H9 (cell line): ENCODE measurements at regions not wholly inside any gene's neighbourhood (a gene's known extent, or its start where the extent isn't known, plus 50 kb on each side); places are given as distances from the start of the nearest gene placed in this dataset.

Source experiments
- DNase-seq: peaks from one replicate; pipeline ENCODE4 v3.0.0-alpha.2; 2017
- H2AFZ ChIP-seq: one replicate; pipeline ENCODE4 v1.6.1; 2013; ENCODE audit warnings: mild to moderate bottlenecking, low read length, control low read depth, moderate library complexity
- H2AK5ac ChIP-seq: 2 replicates; pipeline ENCODE4 v1.6.1; 2013; ENCODE audit warnings: low read length, control low read depth, mixed read lengths; ENCODE audit not compliant: insufficient read length
- H2BK120ac ChIP-seq: one replicate; pipeline ENCODE4 v1.6.1; 2013; ENCODE audit warnings: low read depth, mild to moderate bottlenecking, low read length, control low read depth, inconsistent platforms; ENCODE audit not compliant: poor library complexity, severe bottlenecking
- H2BK12ac ChIP-seq: 2 replicates; pipeline ENCODE4 v1.6.1; 2013; ENCODE audit warnings: low read length, control low read depth, mixed read lengths, low read depth; ENCODE audit not compliant: insufficient read length
- H2BK15ac ChIP-seq: 2 replicates; pipeline ENCODE4 v1.6.1; 2013; ENCODE audit warnings: low read depth, low read length, control low read depth
- H2BK20ac ChIP-seq: one replicate; pipeline ENCODE4 v1.6.1; 2013; ENCODE audit warnings: low read depth, mild to moderate bottlenecking, low read length, control low read depth, inconsistent platforms; ENCODE audit not compliant: poor library complexity, severe bottlenecking
- H2BK5ac ChIP-seq: 2 replicates; pipeline ENCODE4 v1.6.1; 2013; ENCODE audit warnings: low read length, control low read depth, mixed read lengths; ENCODE audit not compliant: insufficient read length
- H3K14ac ChIP-seq: 2 replicates; pipeline ENCODE4 v1.6.1; 2013; ENCODE audit warnings: low read length, control low read depth; ENCODE audit not compliant: insufficient read depth
- H3K18ac ChIP-seq: 2 replicates; pipeline ENCODE4 v1.6.1; 2013; ENCODE audit warnings: low read depth, mild to moderate bottlenecking, mixed read lengths, low read length, control low read depth; ENCODE audit not compliant: insufficient read length
- H3K23ac ChIP-seq: 2 replicates; pipeline ENCODE4 v1.6.1; 2013; ENCODE audit warnings: low read length, control low read depth, mixed read lengths, low read depth; ENCODE audit not compliant: insufficient read length
- H3K23me2 ChIP-seq: 2 replicates; pipeline ENCODE4 v1.6.1; 2013; ENCODE audit warnings: low read depth, mild to moderate bottlenecking, mixed read lengths, low read length, control low read depth; ENCODE audit not compliant: insufficient read length, poor library complexity, severe bottlenecking
- H3K27ac ChIP-seq: 2 replicates; pipeline ENCODE4 v1.5.1; 2013; ENCODE audit warnings: low read length, control low read depth, mixed read lengths, low read depth; ENCODE audit not compliant: insufficient read length
- H3K27me3 ChIP-seq: 2 replicates; pipeline ENCODE4 v1.6.1; 2013; ENCODE audit warnings: low read length, control low read depth, inconsistent platforms; ENCODE audit not compliant: insufficient read depth
- H3K4ac ChIP-seq: 2 replicates; pipeline ENCODE4 v1.6.1; 2013; ENCODE audit warnings: low read depth, mild to moderate bottlenecking, control low read depth, inconsistent platforms, low read length, moderate library complexity
- H3K4me1 ChIP-seq: 2 replicates; pipeline ENCODE4 v1.6.1; 2013; ENCODE audit warnings: low read length, control low read depth, inconsistent platforms; ENCODE audit not compliant: insufficient read depth
- H3K4me2 ChIP-seq: 2 replicates; pipeline ENCODE4 v1.6.1; 2013; ENCODE audit warnings: low read length, control low read depth, mixed read lengths; ENCODE audit not compliant: insufficient read length, insufficient read depth
- H3K56ac ChIP-seq: 2 replicates; pipeline ENCODE4 v1.6.1; 2013; ENCODE audit warnings: low read depth, mild to moderate bottlenecking, mixed read lengths, low read length, control low read depth; ENCODE audit not compliant: insufficient read length
- H3K79me1 ChIP-seq: 2 replicates; pipeline ENCODE4 v1.6.1; 2013; ENCODE audit warnings: low read depth, mild to moderate bottlenecking, moderate library complexity, low read length, control low read depth, inconsistent platforms; ENCODE audit not compliant: insufficient read depth, poor library complexity, severe bottlenecking
- H3K79me2 ChIP-seq: 2 replicates; pipeline ENCODE4 v1.6.1; 2013; ENCODE audit warnings: low read length, control low read depth, inconsistent platforms; ENCODE audit not compliant: insufficient read depth
- H3K9ac ChIP-seq: 2 replicates; pipeline ENCODE4 v1.6.1; 2013; ENCODE audit warnings: low read length, control low read depth, mixed read lengths; ENCODE audit not compliant: insufficient read length; ENCODE audit errors: extremely low read depth
- H3K9me3 ChIP-seq: one replicate; pipeline ENCODE4 v1.6.1; 2013; ENCODE audit warnings: low read depth, low read length, inconsistent platforms; ENCODE audit not compliant: control insufficient read depth
- H3T11ph ChIP-seq: one replicate; pipeline ENCODE4 v1.6.1; 2013; ENCODE audit warnings: mild to moderate bottlenecking, low read length, control low read depth, inconsistent platforms
- H4K20me1 ChIP-seq: one replicate; pipeline ENCODE4 v1.6.1; 2013; ENCODE audit not compliant: control insufficient read depth, insufficient read length, insufficient read depth
- H4K5ac ChIP-seq: 2 replicates; pipeline ENCODE4 v1.6.1; 2013; ENCODE audit warnings: low read depth, mild to moderate bottlenecking, mixed read lengths, low read length, control low read depth; ENCODE audit not compliant: insufficient read length
- H4K8ac ChIP-seq: replicated peaks from 2 replicates; pipeline ENCODE4 v1.6.1; 2013; ENCODE audit warnings: low read length, control low read depth, mixed read lengths, low read depth; ENCODE audit not compliant: insufficient read length
- H4K91ac ChIP-seq: 2 replicates; pipeline ENCODE4 v1.6.1; 2013; ENCODE audit warnings: low read depth, mild to moderate bottlenecking, moderate library complexity, mixed read lengths, low read length, control low read depth; ENCODE audit not compliant: insufficient read length
- H3K27ac Mint-ChIP-seq, 3 experiments: 2 replicates in 2 of 3; 3 replicates in 1 of 3; pipeline ENCODE4 v1.8.0; 2020 to 2021; ENCODE audit warnings: mixed read lengths in 3 of 3, mild to moderate bottlenecking in 1 of 3, moderate library complexity in 1 of 3
- H3K27me3 Mint-ChIP-seq: 2 replicates; pipeline ENCODE4 v1.8.0; 2021; ENCODE audit warnings: low read depth, mild to moderate bottlenecking, moderate library complexity, mixed read lengths
- H3K36me3 Mint-ChIP-seq, 3 experiments: 2 replicates in 2 of 3; 3 replicates in 1 of 3; pipeline ENCODE4 v1.8.0; 2020 to 2021; ENCODE audit warnings: low read depth in 3 of 3, mixed read lengths in 3 of 3; ENCODE audit not compliant: insufficient read depth in 1 of 3
- H3K4me1 Mint-ChIP-seq, 2 experiments: 2 replicates each; pipeline ENCODE4 v1.8.0; 2020; ENCODE audit warnings: mixed read lengths in 2 of 2
- H3K4me3 Mint-ChIP-seq, 2 experiments: 2 replicates in 1 of 2; 3 replicates in 1 of 2; pipeline ENCODE4 v1.8.0; 2020 to 2021; ENCODE audit warnings: mild to moderate bottlenecking in 2 of 2, mixed read lengths in 2 of 2, moderate library complexity in 1 of 2
- H3K9me3 Mint-ChIP-seq, 2 experiments: 2 replicates in 1 of 2; 3 replicates in 1 of 2; pipeline ENCODE4 v1.8.0; 2020; ENCODE audit warnings: mild to moderate bottlenecking in 2 of 2, mixed read lengths in 2 of 2, moderate library complexity in 1 of 2
- CTCF ChIP-seq: fragments of 200-600 bp; sonication (generic); conservative IDR thresholded peaks from 3 replicates; pipeline ENCODE4 v1.8.0; 2021; ENCODE audit warnings: antibody characterized with exemption, mild to moderate bottlenecking
- WGBS: extraction: QIAGEN DNeasy Blood & Tissue Kit; methylation state at CpG from one replicate; pipeline ENCODE4 v1.1.7; 2013; ENCODE audit warnings: missing lambda C conversion rate, low lambda C conversion rate, mixed read lengths; ENCODE audit not compliant: insufficient read length; ENCODE audit errors: extremely low coverage; 5-methylcytosine and 5-hydroxymethylcytosine counted together

DNA sequence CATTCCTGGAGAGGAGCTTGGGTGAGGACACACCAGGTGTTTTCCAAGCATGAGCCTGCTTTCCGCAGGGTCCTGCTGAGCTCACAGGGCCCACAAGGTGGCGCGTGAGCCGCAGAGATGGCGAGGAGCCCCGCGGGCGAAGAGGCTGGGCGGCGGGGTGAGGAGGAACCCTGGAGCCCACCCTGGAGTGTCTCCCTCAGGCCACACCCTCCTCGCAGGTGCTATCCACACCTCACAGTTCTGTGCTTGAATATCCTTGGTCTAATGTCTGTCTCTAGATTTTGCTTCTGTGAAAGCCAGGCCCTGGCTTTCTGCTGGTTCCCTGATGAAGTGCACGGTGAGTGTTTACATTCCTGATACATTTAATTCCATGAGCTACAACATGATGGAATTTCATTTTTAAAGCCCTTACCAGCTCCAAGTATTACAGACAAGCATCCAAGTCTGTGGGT lies 433.6 kb downstream of the ACTR3B start:
- Histone ChIP-seq H2BK20ac (no peak overlapping the region), H4K91ac (no peak overlapping the region), H4K5ac (no peak overlapping the region), H3K4me1 (no peaks in the 10 kb centered on the region), H3K23ac (no peak overlapping the region), H3K56ac (no peak overlapping the region), H2BK120ac (no peak overlapping the region), H3K79me2 (no peaks in the 10 kb centered on the region), H3K9ac (no peak overlapping the region), H2BK5ac (no peak overlapping the region), H2BK12ac (no peak overlapping the region), H3K27ac (no peak overlapping the region), H2AFZ (no peak overlapping the region), H3K4ac (no peak overlapping the region), H3K27me3 (no peaks in the 10 kb centered on the region), H4K20me1 (no peaks in the 10 kb centered on the region), H2AK5ac (no peak overlapping the region), H3K23me2 (no peaks in the 10 kb centered on the region), H2BK15ac (no peak overlapping the region), H3K9me3 (peaks cover 6% of the 10 kb centered on the region), H3K79me1 (no peaks in the 10 kb centered on the region), H4K8ac (no peak overlapping the region), H3T11ph (no peak overlapping the region), H3K4me2 (no peak overlapping the region), H3K14ac (no peak overlapping the region), H3K18ac (no peak overlapping the region)
- H3K27me3 Mint-ChIP-seq, result no peaks in the 10 kb centered on the region
- TF ChIP-seq CTCF, result peak; percentile 84
- H3K4me1 Mint-ChIP-seq, result peaks cover 0 to 9% of the 10 kb centered on the region in 2 experiments; a peak in 2 of 4 replicates
- peak; percentile 79 for DNase-seq
- WGBS, result no CpG with 5 or more reads among the region's 12 CpGs
- H3K9me3 Mint-ChIP-seq, result peaks cover 21 to 71% of the 10 kb centered on the region in 2 experiments
- no peaks in the 10 kb centered on the region for H3K36me3 Mint-ChIP-seq
- H3K4me3 Mint-ChIP-seq, result no peak overlapping the region
- H3K27ac Mint-ChIP-seq, result no peak overlapping the region
